Activated naive CD4-positive, alpha-beta T cell treated with anti-CD3 and anti-CD28 coated beads, Interleukin-2, amount 10 ng/mL, durations not matched to agents 7 days and 5 days (primary cell): ENCODE measurements at regions not wholly inside any gene's neighbourhood (a gene's known extent, or its start where the extent isn't known, plus 50 kb on each side); places are given as distances from the start of the nearest gene placed in this dataset.

Experiments
- CTCF ChIA-PET: fragments of 350-600 bp; sonication (Branson Sonifier 250); formaldehyde crosslinking; loops from one replicate; lab custom pipeline; 2021; ENCODE audit warnings: antibody characterized with exemption; lab: Charles Lee
- DNase-seq: peaks from one replicate; pipeline ENCODE4 v3.0.0-alpha.2; 2020
- H3K27ac Mint-ChIP-seq: one replicate; pipeline ENCODE4 v1.8.0; 2021; ENCODE audit warnings: mild to moderate bottlenecking, moderate library complexity, mixed read lengths
- H3K27me3 Mint-ChIP-seq: one replicate; pipeline ENCODE4 v1.8.0; 2021; ENCODE audit warnings: mild to moderate bottlenecking, mixed read lengths
- H3K36me3 Mint-ChIP-seq: one replicate; pipeline ENCODE4 v1.8.0; 2021; ENCODE audit warnings: mixed read lengths
- H3K4me1 Mint-ChIP-seq: one replicate; pipeline ENCODE4 v1.8.0; 2021; ENCODE audit warnings: mixed read lengths
- H3K4me3 Mint-ChIP-seq: one replicate; pipeline ENCODE4 v1.8.0; 2021; ENCODE audit warnings: mild to moderate bottlenecking, moderate library complexity, mixed read lengths
- H3K9me3 Mint-ChIP-seq: one replicate; pipeline ENCODE4 v1.8.0; 2021; ENCODE audit warnings: mixed read lengths

GRCh38 chr13:104309431-104309830 is 1243.2 kb upstream of the SLC10A2 start:
- peaks cover 8% of the 10 kb centered on the region for H3K9me3 Mint-ChIP-seq
- no peaks in the 10 kb centered on the region for H3K36me3 Mint-ChIP-seq
- no peak overlapping the region for H3K4me3 Mint-ChIP-seq
- no peak for DNase-seq
- no peak overlapping the region for H3K27ac Mint-ChIP-seq
- H3K27me3 Mint-ChIP-seq = no peaks in the 10 kb centered on the region
- CTCF ChIA-PET = no interaction called here
- H3K4me1 Mint-ChIP-seq = no peaks in the 10 kb centered on the region

- H3K27me3 Mint-ChIP-seq = no peaks in the 10 kb centered on the region
- no peaks in the 10 kb centered on the region for H3K36me3 Mint-ChIP-seq
- no peak for DNase-seq
- no peak overlapping the region for H3K4me3 Mint-ChIP-seq
- CTCF ChIA-PET = no interaction called here
- no peaks in the 10 kb centered on the region for H3K4me1 Mint-ChIP-seq
- peaks cover 12% of the 10 kb centered on the region for H3K9me3 Mint-ChIP-seq
- H3K27ac Mint-ChIP-seq = no peak overlapping the region
These were observed 1235.2 kb upstream of the SLC10A2 start for GRCh38 chr13:104301171-104301975.

GRCh38 chr13:104297075-104297474 is 1230.9 kb upstream of the SLC10A2 start:
- Mint-ChIP-seq H3K4me1 (no peaks in the 10 kb centered on the region), H3K27ac (no peak overlapping the region), H3K9me3 (peaks cover 2% of the 10 kb centered on the region), H3K27me3 (no peaks in the 10 kb centered on the region), H3K36me3 (no peaks in the 10 kb centered on the region), H3K4me3 (no peak overlapping the region)
- CTCF ChIA-PET = no interaction called here
- no peak for DNase-seq

- no peak for DNase-seq
- no peaks in the 10 kb centered on the region for H3K27me3 Mint-ChIP-seq
- H3K4me3 Mint-ChIP-seq = no peak overlapping the region
- no peaks in the 10 kb centered on the region for H3K4me1 Mint-ChIP-seq
- CTCF ChIA-PET = no interaction called here
- peaks cover 2% of the 10 kb centered on the region for H3K9me3 Mint-ChIP-seq
- H3K27ac Mint-ChIP-seq = no peak overlapping the region
- H3K36me3 Mint-ChIP-seq = no peaks in the 10 kb centered on the region
These were observed 1230.1 kb upstream of the SLC10A2 start for GRCh38 chr13:104296286-104296685.

GRCh38 chr13:104295537-104295936 is 1229.3 kb upstream of the SLC10A2 start:
- DNase-seq = no peak
- peaks cover 2% of the 10 kb centered on the region for H3K9me3 Mint-ChIP-seq
- no peaks in the 10 kb centered on the region for H3K27me3 Mint-ChIP-seq
- CTCF ChIA-PET = no interaction called here
- H3K27ac Mint-ChIP-seq = no peak overlapping the region
- no peak overlapping the region for H3K4me3 Mint-ChIP-seq
- H3K4me1 Mint-ChIP-seq = no peaks in the 10 kb centered on the region
- H3K36me3 Mint-ChIP-seq = no peaks in the 10 kb centered on the region

- CTCF ChIA-PET = no interaction called here
- Mint-ChIP-seq H3K4me1 (no peaks in the 10 kb centered on the region), H3K9me3 (no peaks in the 10 kb centered on the region), H3K27ac (no peak overlapping the region), H3K4me3 (no peak overlapping the region), H3K27me3 (no peaks in the 10 kb centered on the region), H3K36me3 (no peaks in the 10 kb centered on the region)
- DNase-seq = no peak
These were observed 1223.2 kb upstream of the SLC10A2 start for GRCh38 chr13:104289400-104289799.

- Mint-ChIP-seq H3K4me3 (no peak overlapping the region), H3K27me3 (no peaks in the 10 kb centered on the region), H3K9me3 (no peaks in the 10 kb centered on the region), H3K27ac (no peak overlapping the region), H3K4me1 (no peaks in the 10 kb centered on the region), H3K36me3 (no peaks in the 10 kb centered on the region)
- CTCF ChIA-PET = no interaction called here
- no peak for DNase-seq
These were observed 1222.3 kb upstream of the SLC10A2 start for GRCh38 chr13:104288496-104288895.

GRCh38 chr13:104286566-104287290 is 1220.5 kb upstream of the SLC10A2 start:
- Mint-ChIP-seq H3K4me1 (no peaks in the 10 kb centered on the region), H3K36me3 (no peaks in the 10 kb centered on the region), H3K4me3 (no peak overlapping the region), H3K27ac (no peak overlapping the region), H3K27me3 (no peaks in the 10 kb centered on the region), H3K9me3 (no peaks in the 10 kb centered on the region)
- CTCF ChIA-PET = no interaction called here
- DNase-seq = no peak

GRCh38 chr13:104281910-104282309 is 1215.7 kb upstream of the SLC10A2 start:
- no peak for DNase-seq
- Mint-ChIP-seq H3K36me3 (no peaks in the 10 kb centered on the region), H3K27me3 (no peaks in the 10 kb centered on the region), H3K9me3 (no peaks in the 10 kb centered on the region), H3K4me1 (no peaks in the 10 kb centered on the region), H3K4me3 (no peak overlapping the region), H3K27ac (no peak overlapping the region)
- CTCF ChIA-PET = no interaction called here

GRCh38 chr13:104270731-104271130 is 1204.5 kb upstream of the SLC10A2 start:
- Mint-ChIP-seq H3K27ac (no peak overlapping the region), H3K4me3 (no peak overlapping the region), H3K36me3 (no peaks in the 10 kb centered on the region), H3K9me3 (peaks cover 2% of the 10 kb centered on the region), H3K4me1 (no peaks in the 10 kb centered on the region), H3K27me3 (no peaks in the 10 kb centered on the region)
- DNase-seq = no peak
- CTCF ChIA-PET = no interaction called here

GRCh38 chr13:104267206-104267811 is 1201.1 kb upstream of the SLC10A2 start:
- CTCF ChIA-PET = no interaction called here
- DNase-seq = no peak
- no peak overlapping the region for H3K27ac Mint-ChIP-seq
- H3K36me3 Mint-ChIP-seq = no peaks in the 10 kb centered on the region
- H3K4me1 Mint-ChIP-seq = no peaks in the 10 kb centered on the region
- H3K4me3 Mint-ChIP-seq = no peak overlapping the region
- peaks cover 2% of the 10 kb centered on the region for H3K9me3 Mint-ChIP-seq
- no peaks in the 10 kb centered on the region for H3K27me3 Mint-ChIP-seq

- H3K27me3 Mint-ChIP-seq = no peaks in the 10 kb centered on the region
These were observed 1190.5 kb upstream of the SLC10A2 start for GRCh38 chr13:104256701-104257100.

GRCh38 chr13:104253063-104253680 is 1187.0 kb upstream of the SLC10A2 start:
- no peak for DNase-seq
- Mint-ChIP-seq H3K4me3 (no peak overlapping the region), H3K36me3 (no peaks in the 10 kb centered on the region), H3K9me3 (peaks cover 2% of the 10 kb centered on the region), H3K27me3 (no peaks in the 10 kb centered on the region), H3K4me1 (no peaks in the 10 kb centered on the region), H3K27ac (no peak overlapping the region)
- CTCF ChIA-PET = no interaction called here

More at GRCh38 chr13:104256701-104257100, 1190.5 kb upstream of the SLC10A2 start:
- DNase-seq = no peak
- H3K4me3 Mint-ChIP-seq = no peak overlapping the region
- CTCF ChIA-PET = no interaction called here
- no peak overlapping the region for H3K27ac Mint-ChIP-seq
- peaks cover 2% of the 10 kb centered on the region for H3K9me3 Mint-ChIP-seq
- no peaks in the 10 kb centered on the region for H3K4me1 Mint-ChIP-seq
- no peaks in the 10 kb centered on the region for H3K36me3 Mint-ChIP-seq

- Mint-ChIP-seq H3K27ac (no peak overlapping the region), H3K4me3 (no peak overlapping the region), H3K36me3 (no peaks in the 10 kb centered on the region), H3K4me1 (no peaks in the 10 kb centered on the region), H3K27me3 (no peaks in the 10 kb centered on the region), H3K9me3 (peaks cover 2% of the 10 kb centered on the region)
- CTCF ChIA-PET = interaction anchor here (0.6 kb wide), 1 partner anchor 1753 kb away, joined by 3 read pairs; no protein-coding TSS in a partner anchor
- DNase-seq = no peak
These were observed 1185.7 kb upstream of the SLC10A2 start for GRCh38 chr13:104251931-104252330.
